ENCODE measurements at regions not wholly inside any gene's neighbourhood (a gene's known extent, or its start where the extent isn't known, plus 50 kb on each side); places are given as distances from the start of the nearest gene placed in this dataset.

- Histone ChIP-seq H3K36me3 (replicated peaks in 1 of 2; ENCODE audit: control insufficient read depth in 1 of 2, insufficient read depth in 2 of 2, low read length in 1 of 2) (no peaks in the 10 kb centered on the region), H3K79me2 (ENCODE audit: insufficient read depth) (no peaks in the 10 kb centered on the region), H3K9ac (no peak overlapping the region), H4K20me1 (ENCODE audit: insufficient read depth) (no peaks in the 10 kb centered on the region), H3K4me2 (no peak overlapping the region), H3K4me3 (ENCODE audit: low read depth in 2 of 2, low read length in 1 of 2) (no peak overlapping the region), H3K4me1 (ENCODE audit: control insufficient read depth in 1 of 2, insufficient read depth in 2 of 2, low read depth in 1 of 2, low read length in 1 of 2) (no peaks in the 10 kb centered on the region), H3K9me3 (no peaks in the 10 kb centered on the region), H3K9me2 (no peaks in the 10 kb centered on the region), H3K27me3 (ENCODE audit: insufficient read depth) (no peaks in the 10 kb centered on the region), H3K27ac (ENCODE audit: low read depth in 2 of 2, low read length in 1 of 2) (no peak overlapping the region), H3F3A (replicated peaks; ENCODE audit: insufficient read depth) (no peaks in the 10 kb centered on the region), H2AFZ (ENCODE audit: low read depth) (no peak overlapping the region)
- 55% methylated on average over 5 of the region's 5 CpGs for WGBS (ENCODE audit: low lambda C conversion rate)
- ChIA-PET CTCF (no interaction called here), POLR2A (no interaction called here)
- no peak for DNase-seq
- TF ChIP-seq IRF3 (IDR thresholded peaks at IDR 0.05; ENCODE audit: low read depth, low read length): no peak
- TF ChIP-seq FOXM1 (IDR thresholded peaks at IDR 0.05; ENCODE audit: low read depth): no peak
- no peak for TF ChIP-seq YY1 (IDR thresholded peaks at IDR 0.05; ENCODE audit: low read depth)
Observed at GRCh38 chr13:68938639-68939038, 1169.0 kb upstream of the ATXN8OS start.

GRCh38 chr13:68929075-68929745 lies 1178.4 kb upstream of the ATXN8OS start:
- 57% methylated on average over 3 of the region's 3 CpGs for WGBS (ENCODE audit: low lambda C conversion rate)
- CTCF ChIA-PET: interaction anchor here (1.1 to 3.3 kb wide), 3 partner anchors 8 to 389 kb away, joined by 3 to 21 read pairs (median 3); no protein-coding TSS in a partner anchor
- no peaks in the 10 kb centered on the region for H3K9me3 ChIP-seq

More at GRCh38 chr13:68929075-68929745, 1178.4 kb upstream of the ATXN8OS start:
- no peak for TF ChIP-seq FOXJ3 (CRISPR knock-in tag; IDR thresholded peaks at IDR 0.05)
- TF ChIP-seq IRF3 (IDR thresholded peaks at IDR 0.05; ENCODE audit: low read depth, low read length): no peak
- no peak for TF ChIP-seq ZBTB33 (IDR thresholded peaks at IDR 0.05; ENCODE audit: borderline replicate concordance, low read depth)
- TF ChIP-seq POLR2AphosphoS5 (IDR thresholded peaks at IDR 0.05; ENCODE audit: low read depth, low read length): no peak
- TF ChIP-seq NFIC (IDR thresholded peaks at IDR 0.05; ENCODE audit: borderline replicate concordance): no peak
- no peak for TF ChIP-seq RFX5 (IDR thresholded peaks at IDR 0.05; ENCODE audit: low read length)
- no peak for TF ChIP-seq FOXM1 (IDR thresholded peaks at IDR 0.05; ENCODE audit: low read depth)
- no peak for TF ChIP-seq SIN3A (IDR thresholded peaks at IDR 0.05; ENCODE audit: borderline replicate concordance, low read depth, low read length)
- TF ChIP-seq NRF1 (IDR thresholded peaks at IDR 0.05; ENCODE audit: low read depth, low read length): no peak
- no peak for TF ChIP-seq GATA2 (CRISPR knock-in tag; IDR thresholded peaks at IDR 0.05)
- no peak for TF ChIP-seq RXRA (IDR thresholded peaks at IDR 0.05; ENCODE audit: borderline replicate concordance, low read depth)
- no peak for TF ChIP-seq PBX3 (IDR thresholded peaks at IDR 0.05)
- no peak for TF ChIP-seq YY1 (IDR thresholded peaks at IDR 0.05; ENCODE audit: low read depth)
- TF ChIP-seq MAX (IDR thresholded peaks at IDR 0.05; ENCODE audit: low read depth): no peak
- TF ChIP-seq FOSL2 (IDR thresholded peaks at IDR 0.05; ENCODE audit: borderline replicate concordance, low read depth): no peak
- no peak for TF ChIP-seq TCF12 (IDR thresholded peaks at IDR 0.05)
- no peak for TF ChIP-seq CTCF (IDR thresholded peaks at IDR 0.05)
- TF ChIP-seq MEF2A (IDR thresholded peaks at IDR 0.05; ENCODE audit: borderline replicate concordance, low read depth): no peak
- Histone ChIP-seq H3K4me3 (ENCODE audit: low read depth in 2 of 2, low read length in 1 of 2) (no peak overlapping the region), H3K27ac (ENCODE audit: low read depth in 2 of 2, low read length in 1 of 2) (no peak overlapping the region), H3K4me1 (ENCODE audit: control insufficient read depth in 1 of 2, insufficient read depth in 2 of 2, low read depth in 1 of 2, low read length in 1 of 2) (no peaks in the 10 kb centered on the region), H4K20me1 (ENCODE audit: insufficient read depth) (no peaks in the 10 kb centered on the region), H3F3A (replicated peaks; ENCODE audit: insufficient read depth) (no peaks in the 10 kb centered on the region), H3K79me2 (ENCODE audit: insufficient read depth) (no peaks in the 10 kb centered on the region), H3K9ac (no peak overlapping the region), H3K4me2 (no peak overlapping the region), H2AFZ (ENCODE audit: low read depth) (no peak overlapping the region), H3K27me3 (ENCODE audit: insufficient read depth) (no peaks in the 10 kb centered on the region), H3K36me3 (replicated peaks in 1 of 2; ENCODE audit: control insufficient read depth in 1 of 2, insufficient read depth in 2 of 2, low read length in 1 of 2) (no peaks in the 10 kb centered on the region), H3K9me2 (no peaks in the 10 kb centered on the region)
- DNase-seq: no peak
- POLR2A ChIA-PET: no interaction called here

Measured in SK-N-SH (cell line).